ENCODE measurements at regions not wholly inside any gene's neighbourhood (a gene's known extent, or its start where the extent isn't known, plus 50 kb on each side); places are given as distances from the start of the nearest gene placed in this dataset.

GRCh38 chr1:25045480-25046193 lies 115.6 kb upstream of the RUNX3 start:
- DNase-seq (ENCODE audit: low read depth, low spot score) = no peak
- POLR2A ChIA-PET = no interaction called here
- CTCF ChIA-PET = interaction anchor here (0.9 to 6.8 kb wide), 3 partner anchors 7 to 148 kb away, joined by 3 to 59 read pairs (median 4); no protein-coding TSS in a partner anchor
- TF ChIP-seq CTCF (IDR thresholded peaks at IDR 0.05; ENCODE audit: insufficient read depth, low read length, missing control alignments) = no peak
- H3K4me3 ChIP-seq (ENCODE audit: low read depth, low read length) = no peak overlapping the region

GRCh38 chr1:25043228-25043580 lies 113.1 kb upstream of the RUNX3 start:
- ChIA-PET POLR2A (no interaction called here), CTCF (interaction anchor here (9.1 kb wide), 1 partner anchor 111 kb away, joined by 164 read pairs; the partner anchor contains the start of gene RUNX3)
- no peak for DNase-seq (ENCODE audit: low read depth, low spot score)
- no peak for TF ChIP-seq CTCF (IDR thresholded peaks at IDR 0.05; ENCODE audit: insufficient read depth, low read length, missing control alignments)
- H3K4me3 ChIP-seq (ENCODE audit: low read depth, low read length) = no peak overlapping the region

GRCh38 chr1:25042331-25043227 lies 112.5 kb upstream of the RUNX3 start:
- H3K4me3 ChIP-seq (ENCODE audit: low read depth, low read length) = no peak overlapping the region
- ChIA-PET POLR2A (no interaction called here), CTCF (interaction anchor here (0.9 to 9.1 kb wide), 4 partner anchors 23 to 844 kb away, joined by 3 to 164 read pairs (median 4); partner anchors contain the start of gene RUNX3)
- TF ChIP-seq CTCF (IDR thresholded peaks at IDR 0.05; ENCODE audit: insufficient read depth, low read length, missing control alignments) = no peak
- DNase-seq (ENCODE audit: low read depth, low spot score) = no peak

- POLR2A ChIA-PET = interaction anchor here (0.5 kb wide), 1 partner anchor 850 kb away, joined by 4 read pairs; no protein-coding TSS in a partner anchor
- CTCF ChIA-PET = interaction anchor here (0.9 to 9.1 kb wide), 4 partner anchors 24 to 844 kb away, joined by 3 to 164 read pairs (median 4); partner anchors contain the start of gene RUNX3
- H3K4me3 ChIP-seq (ENCODE audit: low read depth, low read length) = no peak overlapping the region
- no peak for TF ChIP-seq CTCF (IDR thresholded peaks at IDR 0.05; ENCODE audit: insufficient read depth, low read length, missing control alignments)
- no peak for DNase-seq (ENCODE audit: low read depth, low spot score)
Measured at GRCh38 chr1:25041916-25042315, 111.8 kb upstream of the RUNX3 start.

GRCh38 chr1:25040122-25040685 lies 110.1 kb upstream of the RUNX3 start:
- no peak for TF ChIP-seq CTCF (IDR thresholded peaks at IDR 0.05; ENCODE audit: insufficient read depth, low read length, missing control alignments)
- no peak for DNase-seq (ENCODE audit: low read depth, low spot score)
- ChIA-PET CTCF (interaction anchor here (0.8 to 9.1 kb wide), 6 partner anchors 8 to 163 kb away, joined by 3 to 164 read pairs (median 4); partner anchors contain the start of gene RUNX3), POLR2A (no interaction called here)
- no peak overlapping the region for H3K4me3 ChIP-seq (ENCODE audit: low read depth, low read length)

All from AG04449 (cell line).